GM18499 (cell line): ENCODE measurements at regions not wholly inside any gene's neighbourhood (a gene's known extent, or its start where the extent isn't known, plus 50 kb on each side); places are given as distances from the start of the nearest gene placed in this dataset.

Experiments used
- ATAC-seq: cut with Tn5 transposase; IDR thresholded peaks from one replicate; pipeline ENCODE4 v1.9.1; 2021; ENCODE audit warnings: moderate number of reproducible peaks; ENCODE audit not compliant: insufficient read depth, unreplicated experiment

DNA sequence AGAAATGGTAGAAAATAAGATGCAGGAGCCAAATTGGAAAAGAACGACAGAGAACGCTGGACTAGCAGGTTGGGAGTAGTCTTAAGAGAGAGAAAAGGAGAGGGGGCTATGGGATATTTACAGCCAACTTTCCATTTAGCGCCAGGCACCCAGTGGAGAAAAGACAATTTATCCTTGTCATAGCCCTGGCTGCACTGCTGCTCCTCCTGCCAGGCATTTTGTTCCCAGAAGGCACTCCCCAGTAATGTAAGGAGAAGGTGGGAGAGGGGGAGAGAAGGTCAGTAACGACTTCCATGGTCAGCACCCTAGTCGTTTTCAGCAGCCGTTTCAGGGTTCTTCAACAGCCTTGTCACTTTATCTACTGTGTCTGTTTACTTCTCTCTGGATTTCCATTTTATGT, 159.0 kb downstream of the TRMT11 start:
- ATAC-seq, result no peak

DNA sequence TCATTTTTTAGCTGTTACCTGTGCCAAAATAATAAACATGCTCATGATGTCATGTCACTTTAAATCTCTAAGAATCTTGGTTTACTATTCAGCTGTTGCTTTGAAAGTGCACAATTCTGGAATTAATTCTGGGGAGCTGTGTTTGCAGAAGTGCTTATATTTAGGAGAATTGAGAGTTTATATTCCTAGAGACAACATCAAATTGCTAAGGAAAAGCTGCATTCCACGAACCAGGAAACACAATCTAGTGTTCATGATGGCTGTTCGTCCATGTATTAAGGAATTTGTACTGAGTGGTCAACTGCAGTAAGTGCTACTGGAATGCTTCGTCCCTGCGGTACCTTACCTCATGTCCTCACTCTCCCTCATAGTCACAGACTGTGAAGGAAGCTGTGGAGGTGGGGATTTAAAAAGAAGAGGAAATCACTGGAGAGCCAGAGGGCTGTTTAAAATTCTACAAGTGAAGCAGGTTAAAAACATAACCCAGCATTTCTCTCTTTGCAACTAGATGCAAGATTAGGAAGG, 161.0 kb downstream of the TRMT11 start:
- no peak for ATAC-seq

DNA sequence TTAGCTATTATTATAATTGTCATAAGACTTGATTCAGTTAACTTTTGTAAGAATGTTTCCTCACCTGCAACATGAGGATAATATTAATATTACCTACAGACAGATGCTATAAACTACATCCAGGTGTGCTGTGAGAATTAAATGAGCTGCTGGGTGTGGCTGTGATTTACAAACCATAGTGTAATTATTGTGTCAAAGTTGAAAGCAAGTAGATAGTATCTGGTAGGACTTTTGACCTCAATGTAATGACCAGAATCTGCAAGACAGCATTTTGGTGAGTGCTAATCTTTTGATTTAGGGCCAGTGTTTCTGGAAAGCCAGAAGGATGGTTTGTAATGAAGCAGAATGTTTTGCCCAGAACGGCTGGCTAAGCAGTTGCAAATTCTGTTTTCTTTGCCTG, 162.5 kb downstream of the TRMT11 start:
- no peak for ATAC-seq

DNA sequence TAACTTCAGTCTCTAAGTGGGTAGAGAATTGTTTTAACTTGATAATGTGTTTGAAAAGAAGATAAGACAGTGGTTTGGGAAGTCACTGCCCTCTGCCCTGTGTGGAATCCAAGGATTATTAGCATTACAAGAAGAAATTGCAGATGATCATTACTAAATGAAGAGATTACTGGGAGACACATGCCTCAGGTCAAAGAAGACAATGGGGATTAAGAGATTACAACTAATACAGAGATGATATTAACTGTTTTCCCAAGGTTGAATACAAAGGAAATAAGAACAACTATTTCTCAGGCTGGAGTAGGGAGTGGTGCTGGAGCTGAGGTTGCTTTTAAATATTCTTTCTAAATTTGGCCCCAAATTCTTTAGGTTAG, 166.0 kb downstream of the TRMT11 start:
- ATAC-seq, result no peak

DNA sequence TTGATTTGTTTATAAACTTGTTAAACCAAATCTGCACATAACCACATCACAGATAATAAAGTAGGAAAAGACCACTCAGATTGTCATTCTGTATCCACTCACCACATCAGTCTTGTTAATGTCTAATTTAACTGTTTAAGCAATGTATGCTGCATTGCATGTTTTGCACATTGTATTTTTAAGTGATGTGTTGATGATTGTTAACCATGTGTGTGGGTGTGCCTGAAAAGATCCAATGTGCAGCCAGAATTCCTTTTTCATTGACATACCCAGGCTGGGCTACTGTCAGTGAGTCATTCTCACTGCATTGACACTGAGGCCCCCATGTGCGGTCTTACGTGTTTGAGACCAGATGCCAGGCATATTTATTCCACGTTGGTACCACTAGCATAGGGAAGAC, 167.3 kb downstream of the TRMT11 start:
- ATAC-seq, result no peak

DNA sequence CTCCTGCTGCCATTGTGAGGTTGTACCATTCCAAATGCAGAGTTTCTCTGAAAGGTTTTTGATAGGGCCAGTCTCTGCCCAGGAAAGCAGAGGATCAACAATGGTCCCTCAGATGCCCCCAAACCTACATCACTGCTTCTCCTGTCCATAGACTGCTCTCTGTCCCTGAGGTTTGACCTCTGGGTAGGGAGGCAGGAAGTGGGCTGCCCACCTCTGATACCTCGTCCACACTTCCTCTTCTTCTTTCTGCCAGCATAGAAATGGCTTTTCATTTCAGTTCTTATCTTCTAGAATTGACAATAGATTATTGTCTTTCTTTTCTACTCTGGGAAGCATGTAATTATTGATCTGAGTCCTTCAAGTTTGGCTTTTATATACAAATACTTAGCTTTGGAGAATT, 170.6 kb downstream of the TRMT11 start:
- ATAC-seq, result peak; percentile 70

DNA sequence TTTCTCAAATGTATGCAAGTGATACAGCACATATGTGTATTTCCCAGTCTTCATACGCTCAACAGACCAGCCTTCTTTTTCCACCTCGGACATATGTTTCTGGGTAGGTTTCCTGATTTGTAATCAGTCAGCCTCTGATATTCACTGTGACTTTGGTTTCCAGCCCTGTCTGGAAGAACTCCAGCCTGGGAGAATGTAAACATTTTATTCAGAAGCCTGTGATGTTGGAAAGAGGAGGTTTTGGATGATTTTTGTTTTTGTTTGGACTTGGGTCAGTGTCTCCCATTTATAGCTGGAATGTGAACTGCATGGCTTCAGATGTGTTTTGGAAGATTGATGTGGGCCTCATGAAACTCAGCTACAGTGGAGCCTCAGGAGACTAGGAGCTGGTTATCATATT, 172.2 kb upstream of the CENPW start:
- ATAC-seq, result no peak

DNA sequence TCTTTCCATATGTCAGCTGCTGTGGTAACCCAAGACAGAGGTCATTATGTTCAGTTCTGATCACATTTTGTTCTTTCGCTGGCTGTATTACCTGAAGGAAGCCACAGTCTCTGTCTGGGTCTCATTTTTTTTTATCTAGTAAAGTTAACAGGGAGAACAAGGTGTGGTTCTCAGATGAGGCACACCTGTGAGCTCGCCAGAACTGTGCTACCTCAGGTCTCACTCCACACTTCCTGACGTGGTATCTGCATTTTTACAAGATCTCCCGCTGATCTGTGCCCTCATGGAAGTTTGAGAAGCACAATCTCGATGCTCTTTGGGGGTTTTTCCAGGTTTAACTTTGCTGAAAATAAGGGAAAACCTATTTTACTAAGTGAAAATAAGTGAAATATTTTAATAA, 169.5 kb upstream of the CENPW start:
- no peak for ATAC-seq

DNA sequence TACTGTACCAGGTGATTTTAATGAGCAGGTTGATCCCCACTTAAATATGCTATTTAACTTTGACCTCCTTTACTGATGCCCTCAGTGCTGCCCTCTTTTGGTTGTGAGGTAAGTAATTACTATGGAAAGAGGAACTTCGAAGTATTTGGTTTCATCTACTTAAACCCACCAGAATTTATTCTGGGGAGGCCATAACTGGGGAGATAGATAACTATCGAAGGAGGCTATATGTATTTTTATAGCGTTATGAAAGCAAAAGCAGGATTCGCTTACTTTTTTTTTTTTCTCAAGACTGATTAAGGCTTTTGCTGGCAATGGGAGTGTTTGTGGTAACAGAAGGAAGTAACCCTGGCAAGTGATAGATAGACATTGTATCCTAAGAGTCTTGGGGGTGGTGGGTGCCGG, 168.9 kb upstream of the CENPW start:
- ATAC-seq, result no peak

DNA sequence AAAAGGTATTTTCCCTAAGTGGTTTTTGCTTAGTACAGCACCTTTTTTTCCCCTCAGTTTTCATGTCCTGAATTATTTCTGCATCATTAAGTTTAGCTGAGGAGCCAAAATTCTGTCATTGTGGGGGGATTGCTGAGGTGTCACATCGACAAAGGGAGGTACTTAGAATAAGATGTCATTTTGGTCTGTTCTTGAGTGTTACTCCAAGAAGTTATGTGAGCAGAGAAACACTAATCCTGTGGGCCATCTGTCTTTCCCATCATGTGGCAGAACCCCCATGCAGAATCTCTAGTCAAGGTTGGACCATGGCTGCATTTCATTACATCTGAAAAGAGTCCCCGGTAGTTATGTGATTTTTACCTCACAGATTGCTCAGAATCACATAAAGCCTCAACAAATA, 167.8 kb upstream of the CENPW start:
- no peak for ATAC-seq

DNA sequence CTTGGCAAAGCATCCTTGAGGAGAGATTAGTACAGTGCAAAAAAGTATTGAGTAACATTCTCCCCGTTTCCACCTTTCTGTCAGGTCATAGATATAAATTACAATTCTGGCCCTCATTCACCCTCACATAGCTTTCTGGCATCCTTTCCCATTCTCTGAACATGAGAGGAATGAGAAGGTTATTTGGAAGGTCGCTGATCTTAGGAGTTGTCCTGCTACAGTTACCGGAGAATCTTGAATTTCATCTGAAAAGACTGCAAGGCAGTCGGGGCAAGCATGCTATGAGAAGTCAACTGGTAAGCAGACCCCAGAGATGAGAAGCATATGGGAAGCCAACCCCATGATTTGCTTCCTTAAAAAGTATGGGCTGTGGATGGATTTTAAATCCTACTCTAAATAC, 166.7 kb upstream of the CENPW start:
- ATAC-seq, result no peak

DNA sequence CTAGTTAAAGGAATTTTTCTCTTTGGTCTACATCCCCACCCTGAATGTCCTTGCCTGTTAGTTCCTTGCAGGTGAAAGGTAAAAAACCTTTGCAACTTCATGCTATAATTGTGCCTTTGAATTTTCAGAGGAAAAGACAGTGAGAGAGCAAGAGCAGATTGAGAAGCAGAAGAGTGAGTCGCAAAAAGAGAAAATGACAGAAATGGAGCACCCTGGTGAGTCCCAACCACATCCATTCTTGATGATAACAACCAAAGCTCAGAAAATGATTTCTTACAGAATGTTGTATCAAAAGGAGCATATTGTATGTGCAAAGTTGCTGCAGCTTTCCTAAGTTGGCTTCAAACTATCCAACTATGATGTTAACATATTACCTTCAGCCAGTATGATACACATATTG, 165.2 kb upstream of the CENPW start:
- ATAC-seq, result no peak

DNA sequence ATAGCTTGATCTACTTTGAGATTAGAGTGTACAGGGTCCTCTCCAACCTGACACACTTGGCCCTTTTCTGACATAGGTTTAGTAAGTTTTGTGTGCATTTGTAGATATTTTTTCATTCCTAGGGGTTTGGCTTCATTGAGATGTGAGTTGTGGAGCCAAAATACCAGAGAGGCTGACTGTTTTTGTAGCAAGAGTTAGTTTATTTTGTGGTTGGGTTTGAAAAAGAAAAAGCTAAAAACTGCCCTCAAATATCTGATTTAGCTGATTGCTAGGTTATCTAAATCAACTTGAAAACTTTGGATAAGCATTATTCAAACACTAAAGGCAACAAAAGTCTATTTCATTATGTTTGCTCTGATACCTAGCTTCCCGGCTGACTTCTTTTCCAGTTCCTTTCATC, 164.7 kb upstream of the CENPW start:
- ATAC-seq, result no peak

DNA sequence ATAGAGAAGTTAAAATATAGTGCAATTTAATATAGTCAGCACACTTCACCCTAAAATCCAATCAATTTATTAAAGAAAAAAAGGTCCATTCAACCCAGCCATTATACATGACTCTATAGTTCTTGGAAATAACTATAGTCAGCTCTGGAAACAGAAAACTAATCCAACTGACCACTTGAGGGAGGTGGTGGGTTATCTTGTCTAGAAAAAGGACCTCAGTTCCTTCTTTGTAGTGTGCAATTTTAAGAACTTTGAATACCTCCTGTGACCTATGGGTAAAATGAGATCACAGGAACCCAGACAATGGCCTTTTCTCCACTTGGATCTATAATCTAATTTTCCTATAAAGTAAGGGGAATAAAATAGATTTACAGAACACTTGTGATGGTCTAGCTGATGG, 163.6 kb upstream of the CENPW start:
- no peak for ATAC-seq

DNA sequence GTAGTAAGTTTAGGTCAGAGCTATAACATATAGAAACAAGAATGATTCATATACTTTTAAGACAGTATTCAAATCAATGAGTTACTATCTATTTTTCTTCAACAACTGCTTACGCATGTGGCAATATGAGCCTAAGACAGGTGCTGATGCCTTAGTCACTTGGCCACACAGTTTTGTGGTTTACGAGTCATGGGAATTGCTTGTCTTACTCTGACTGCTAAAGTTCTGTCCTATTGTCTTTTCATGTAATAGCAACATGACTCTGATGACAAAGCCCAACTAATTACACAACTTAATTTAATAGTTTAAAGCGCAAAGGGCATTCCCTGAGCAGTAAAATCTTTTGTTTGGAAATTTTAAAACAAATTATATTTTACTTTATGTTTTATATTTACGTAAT, 159.3 kb upstream of the CENPW start:
- peak; percentile 45 for ATAC-seq

DNA sequence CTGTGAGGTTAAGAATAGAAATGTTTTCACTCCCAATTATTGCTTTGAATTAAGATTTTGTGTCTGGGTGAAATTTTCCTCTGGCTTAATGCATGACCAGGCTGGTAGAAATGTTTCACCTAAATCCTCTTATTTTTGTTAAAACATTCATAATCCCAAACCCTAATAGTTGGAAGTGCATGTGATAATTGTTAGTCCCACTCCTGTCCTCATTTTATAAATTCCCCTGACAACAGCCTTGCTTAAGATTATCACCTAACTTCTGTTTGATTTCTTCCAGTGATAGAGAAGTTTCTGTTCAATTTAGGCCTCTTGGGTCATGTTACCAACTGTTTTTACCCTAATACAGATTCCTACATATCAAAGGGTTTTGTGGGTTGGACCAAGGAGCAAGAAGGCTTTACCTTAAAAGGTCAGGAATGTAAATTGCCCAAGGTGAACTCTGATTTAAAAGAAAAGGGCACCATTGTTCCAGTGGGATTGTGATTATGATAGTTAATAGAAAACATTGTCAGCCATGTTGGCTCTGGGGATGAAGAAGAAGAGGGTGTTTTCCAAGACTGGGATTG, 158.7 kb upstream of the CENPW start:
- no peak for ATAC-seq

DNA sequence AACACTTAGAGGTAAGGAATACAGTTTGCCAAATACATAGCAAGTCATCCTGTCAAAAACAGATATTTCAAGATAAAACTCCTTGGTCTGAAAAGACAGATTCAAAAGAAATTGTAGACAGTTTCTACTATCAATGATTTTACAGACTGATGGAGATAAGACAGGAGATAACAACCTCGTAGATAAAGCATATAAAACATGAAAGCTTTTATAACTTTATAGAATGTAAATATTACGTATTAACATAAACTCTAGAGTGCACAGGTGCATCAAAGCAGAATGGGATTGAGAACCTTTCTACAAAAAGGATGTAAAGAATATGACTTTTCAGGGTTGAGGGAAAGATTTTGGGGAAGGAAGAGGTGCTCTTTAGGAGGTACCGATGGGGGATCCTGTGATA, 158.0 kb upstream of the CENPW start:
- ATAC-seq, result no peak

DNA sequence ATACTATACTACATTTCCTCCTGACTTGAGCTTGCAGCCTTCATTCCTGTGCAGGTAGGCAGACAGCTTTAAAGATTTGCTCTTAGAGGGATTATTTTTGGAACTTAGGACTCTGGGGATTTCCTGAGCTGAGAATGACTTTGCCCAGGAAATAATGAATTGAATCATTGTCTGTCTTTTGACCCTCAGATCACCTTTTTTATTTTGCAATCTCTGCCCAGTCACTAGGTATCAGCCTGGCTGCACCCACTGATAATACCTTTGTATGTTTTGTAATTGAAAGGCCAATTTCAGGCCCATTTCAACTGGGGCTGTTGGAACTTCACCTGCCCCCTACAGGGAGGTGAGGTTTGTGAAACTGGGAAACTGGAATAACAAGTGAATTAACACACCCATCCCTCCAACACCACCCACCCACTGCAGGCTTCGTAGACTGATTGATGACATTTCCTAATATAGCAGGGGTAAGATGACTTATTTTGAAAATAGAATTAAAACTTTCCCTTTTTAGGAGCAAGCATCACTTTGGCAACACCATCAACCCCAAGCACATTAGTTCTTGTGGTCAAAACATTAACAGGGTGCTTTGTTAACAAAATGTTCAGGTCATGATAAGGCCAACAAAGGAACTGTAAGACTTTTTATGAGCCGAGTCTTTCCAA, 157.1 kb upstream of the CENPW start:
- no peak for ATAC-seq

DNA sequence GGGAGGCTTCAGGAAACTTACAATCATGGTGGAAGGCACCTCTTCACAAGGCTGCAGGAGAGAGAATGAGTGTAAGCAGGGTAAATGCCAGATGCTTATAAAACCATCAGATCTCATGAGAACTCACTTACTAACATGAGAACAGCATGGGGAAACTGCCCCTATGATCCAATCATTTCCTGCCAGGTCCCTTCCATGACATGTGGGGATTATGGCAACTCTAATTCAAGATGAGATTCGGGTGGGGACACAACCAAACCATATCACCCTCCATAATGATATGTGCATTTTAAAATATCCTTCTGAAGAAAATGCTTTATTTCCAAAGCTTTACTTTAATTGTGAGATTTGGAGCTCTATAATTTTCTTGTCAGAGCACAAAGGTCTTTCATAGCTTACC, 154.1 kb upstream of the CENPW start:
- ATAC-seq, result no peak

DNA sequence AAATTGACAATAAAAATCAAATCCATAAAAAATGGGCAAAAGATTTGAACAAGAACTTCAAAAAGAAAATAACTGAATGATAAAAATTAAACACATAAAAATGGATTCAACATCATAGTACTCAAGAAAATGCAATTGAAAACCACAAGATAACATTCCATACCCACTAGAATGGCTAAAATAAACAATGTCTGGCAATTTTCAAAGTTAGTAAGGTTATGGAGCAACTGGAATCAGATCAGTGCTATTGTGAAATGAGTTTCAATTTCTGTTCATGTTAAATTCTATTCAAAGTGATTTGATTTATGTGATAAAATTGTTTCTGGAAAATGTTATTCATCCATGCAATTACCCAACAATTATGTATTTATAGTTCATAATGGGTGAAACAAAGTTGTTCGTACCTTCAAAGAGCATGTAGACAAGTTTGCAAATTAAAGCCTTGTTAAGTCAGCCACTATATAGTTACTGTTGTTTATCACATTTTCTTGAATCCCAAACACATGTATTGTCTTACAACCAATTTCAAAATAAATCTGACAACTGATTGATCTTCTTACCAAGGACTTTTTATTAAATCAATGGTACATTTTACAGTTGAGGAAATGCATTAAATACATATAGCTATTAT, 151.5 kb upstream of the CENPW start:
- ATAC-seq, result no peak

DNA sequence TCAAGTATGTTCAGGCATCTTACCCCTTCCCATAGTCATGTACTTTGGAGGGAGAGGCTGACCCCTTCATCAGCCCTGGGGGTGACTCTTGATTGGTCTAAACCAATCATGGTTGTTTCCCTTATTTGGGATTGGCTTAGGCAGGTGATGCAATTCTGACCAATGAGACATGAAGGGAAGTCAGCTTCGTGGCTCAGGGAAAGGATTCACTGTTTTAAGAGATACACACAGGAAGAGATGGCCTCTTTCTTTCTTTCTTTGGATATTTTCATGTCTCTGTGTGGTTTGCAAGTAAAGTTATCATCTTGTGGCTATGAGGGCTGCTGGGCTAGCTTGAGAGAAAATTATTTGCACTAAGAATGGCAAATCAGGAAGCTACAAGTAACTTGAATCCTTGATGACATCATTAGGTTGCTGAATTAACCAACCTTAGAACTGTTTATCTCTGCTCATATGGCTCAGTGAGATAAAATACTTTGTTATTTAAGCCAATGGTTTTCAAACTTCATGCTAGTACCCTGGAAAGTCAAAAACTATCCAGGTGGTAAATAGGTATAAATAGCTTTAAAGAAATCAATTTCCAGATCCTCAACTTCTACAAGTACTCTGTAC, 144.2 kb upstream of the CENPW start:
- no peak for ATAC-seq

DNA sequence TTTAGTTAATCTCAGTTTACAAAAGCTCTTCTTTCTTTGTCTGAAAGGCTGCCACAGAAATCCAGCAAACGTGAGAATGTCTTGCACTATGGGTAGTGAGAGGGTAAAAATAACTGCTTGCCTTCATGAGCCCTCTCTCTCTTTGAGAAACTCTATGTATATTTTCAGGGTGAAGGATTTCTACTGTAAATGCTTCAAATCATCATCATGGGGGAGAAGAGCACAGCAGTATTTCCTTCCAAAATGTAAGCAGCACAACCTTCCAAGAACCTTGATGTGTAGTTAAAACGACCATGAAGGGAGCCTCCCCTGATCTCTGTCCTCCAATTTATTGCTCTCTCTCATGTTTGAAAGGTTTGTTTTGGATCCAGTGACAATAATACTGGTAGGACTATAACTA, 141.3 kb upstream of the CENPW start:
- ATAC-seq, result no peak
